HL-60 (cell line): ENCODE measurements at regions not wholly inside any gene's neighbourhood (a gene's known extent, or its start where the extent isn't known, plus 50 kb on each side); places are given as distances from the start of the nearest gene placed in this dataset.

ENCODE experiments used
- DNase-seq, 2 experiments: peaks; one replicate each; pipeline ENCODE4 v3.0.0-alpha.2; 2010 to 2020; ENCODE audit warnings: low read depth in 1 of 2, low spot score in 1 of 2
- H3K27ac ChIP-seq: fragments of 250-450 bp; sonication (Bioruptor Pico); replicated peaks from 2 replicates; pipeline ENCODE4 v1.5.1; 2020; ENCODE audit warnings: mild to moderate bottlenecking, moderate library complexity
- H3K27me3 ChIP-seq: fragments of 250-450 bp; sonication (Bioruptor Pico); 2 replicates; pipeline ENCODE4 v1.5.1; 2021; ENCODE audit warnings: mild to moderate bottlenecking, moderate library complexity; ENCODE audit not compliant: insufficient read depth, poor library complexity, severe bottlenecking
- H3K4me3 ChIP-seq: replicated peaks from 2 replicates; pipeline ENCODE4 v1.5.1; 2011; ENCODE audit warnings: mild to moderate bottlenecking, control low read depth, low read length; ENCODE audit not compliant: insufficient read depth
- GABPA ChIP-seq: IDR thresholded peaks from 2 replicates; pipeline ENCODE4 v1.6.1; 2012; ENCODE audit warnings: low read depth
- POLR2AphosphoS5 ChIP-seq: IDR thresholded peaks from 2 replicates; pipeline ENCODE4 v1.6.1; 2012; ENCODE audit warnings: low read depth
- REST ChIP-seq: IDR thresholded peaks from 2 replicates; pipeline ENCODE4 v1.6.1; 2012; ENCODE audit warnings: low read depth; ENCODE audit not compliant: insufficient replicate concordance
- SPI1 ChIP-seq: IDR thresholded peaks from 2 replicates; pipeline ENCODE4 v1.6.1; 2012; ENCODE audit warnings: low read depth, mild to moderate bottlenecking, borderline replicate concordance
- TF ChIP-seq, protein P1 (sequence below): IDR thresholded peaks from one replicate; pipeline ENCODE4 v1.5.1; 2011; ENCODE audit warnings: low read length, control low read depth, inconsistent platforms; ENCODE audit not compliant: insufficient read depth

DNA sequence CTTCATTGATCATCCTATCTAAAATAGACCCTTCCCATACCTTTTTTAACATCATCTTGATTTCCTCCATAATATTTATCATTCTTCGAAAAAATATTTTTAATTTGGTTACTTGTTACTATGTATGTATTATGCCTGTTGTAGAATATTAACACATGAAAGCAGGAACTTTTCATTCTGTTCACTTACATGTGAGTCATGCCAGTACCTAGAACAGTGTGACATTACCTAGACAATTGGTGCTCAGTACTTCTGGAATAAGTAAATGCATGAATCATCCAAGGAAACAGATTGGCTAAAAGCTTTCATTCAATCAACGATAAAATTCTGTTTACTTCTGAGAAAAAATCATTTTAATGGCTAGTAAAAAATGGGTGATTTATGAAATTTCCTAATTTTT is 76.4 kb downstream of the CXXC4 start:
- no peak for TF ChIP-seq REST
- TF ChIP-seq SPI1: no peak
- TF ChIP-seq, protein P1, sequence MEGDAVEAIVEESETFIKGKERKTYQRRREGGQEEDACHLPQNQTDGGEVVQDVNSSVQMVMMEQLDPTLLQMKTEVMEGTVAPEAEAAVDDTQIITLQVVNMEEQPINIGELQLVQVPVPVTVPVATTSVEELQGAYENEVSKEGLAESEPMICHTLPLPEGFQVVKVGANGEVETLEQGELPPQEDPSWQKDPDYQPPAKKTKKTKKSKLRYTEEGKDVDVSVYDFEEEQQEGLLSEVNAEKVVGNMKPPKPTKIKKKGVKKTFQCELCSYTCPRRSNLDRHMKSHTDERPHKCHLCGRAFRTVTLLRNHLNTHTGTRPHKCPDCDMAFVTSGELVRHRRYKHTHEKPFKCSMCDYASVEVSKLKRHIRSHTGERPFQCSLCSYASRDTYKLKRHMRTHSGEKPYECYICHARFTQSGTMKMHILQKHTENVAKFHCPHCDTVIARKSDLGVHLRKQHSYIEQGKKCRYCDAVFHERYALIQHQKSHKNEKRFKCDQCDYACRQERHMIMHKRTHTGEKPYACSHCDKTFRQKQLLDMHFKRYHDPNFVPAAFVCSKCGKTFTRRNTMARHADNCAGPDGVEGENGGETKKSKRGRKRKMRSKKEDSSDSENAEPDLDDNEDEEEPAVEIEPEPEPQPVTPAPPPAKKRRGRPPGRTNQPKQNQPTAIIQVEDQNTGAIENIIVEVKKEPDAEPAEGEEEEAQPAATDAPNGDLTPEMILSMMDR: no peak
- TF ChIP-seq GABPA: no peak
- no peak for TF ChIP-seq POLR2AphosphoS5
- H3K27ac ChIP-seq: no peak overlapping the region
- DNase-seq: no peak
- no peaks in the 10 kb centered on the region for H3K27me3 ChIP-seq
- H3K4me3 ChIP-seq: no peak overlapping the region

DNA sequence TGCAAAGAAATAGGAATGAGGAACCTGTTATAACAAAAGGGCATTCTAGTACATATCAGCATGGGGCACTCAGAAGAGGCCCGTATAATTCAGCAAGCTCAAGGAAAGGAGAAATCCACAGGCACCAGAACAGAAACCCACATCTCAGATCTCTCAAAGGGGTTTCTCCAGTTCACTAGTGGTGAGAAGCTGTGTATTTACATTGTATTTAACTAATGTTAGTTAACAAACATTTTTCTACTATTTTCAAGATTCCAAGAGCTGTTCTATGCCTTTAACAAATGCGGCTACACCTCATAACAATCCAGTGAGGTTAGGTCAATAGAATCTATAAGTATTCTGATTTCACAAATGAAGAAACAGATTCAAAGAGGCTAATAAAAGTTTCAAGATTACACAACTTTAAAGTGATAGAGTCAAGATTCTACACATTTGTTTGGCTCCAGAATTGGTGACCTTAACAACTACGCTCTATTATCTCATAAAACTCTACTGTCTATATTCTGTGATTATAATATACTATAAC is 77.3 kb downstream of the CXXC4 start:
- no peak for DNase-seq
- TF ChIP-seq REST: no peak
- no peaks in the 10 kb centered on the region for H3K27me3 ChIP-seq
- H3K4me3 ChIP-seq: no peak overlapping the region
- H3K27ac ChIP-seq: no peak overlapping the region

DNA sequence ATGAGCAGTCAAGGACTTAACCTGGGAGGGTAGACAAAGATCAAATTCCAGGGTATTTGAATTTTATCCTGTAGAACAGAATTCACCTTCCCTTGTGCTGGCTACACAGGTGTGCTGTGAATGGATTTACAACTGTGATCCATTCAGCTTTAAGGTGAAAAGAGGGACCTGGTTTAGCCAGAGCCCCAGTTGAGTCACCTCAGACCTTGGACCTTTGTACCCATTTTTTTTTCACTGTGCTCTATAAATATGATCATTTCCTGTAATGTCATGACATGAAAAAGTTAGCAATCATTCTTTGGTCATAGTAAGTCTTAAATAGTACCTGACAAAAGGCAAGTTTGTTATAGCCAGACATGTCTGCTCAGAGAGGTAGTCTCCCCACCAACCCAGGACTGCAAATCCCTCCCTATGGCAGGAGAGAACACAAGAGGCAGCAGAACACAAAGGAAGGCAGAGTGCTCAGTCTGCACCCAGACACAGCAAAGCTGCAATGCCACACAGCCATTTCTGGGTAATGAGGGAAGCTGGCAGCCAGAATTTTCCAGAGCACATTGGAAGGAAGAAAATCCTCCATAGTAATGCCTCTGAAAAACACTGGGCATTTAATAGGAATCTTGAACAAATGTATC is 77.9 kb downstream of the CXXC4 start:
- no peak overlapping the region for H3K4me3 ChIP-seq
- DNase-seq: no peak
- H3K27ac ChIP-seq: no peak overlapping the region
- no peaks in the 10 kb centered on the region for H3K27me3 ChIP-seq
- no peak for TF ChIP-seq GABPA
- no peak for TF ChIP-seq SPI1
- TF ChIP-seq REST: no peak
- TF ChIP-seq, protein P1: no peak
- TF ChIP-seq POLR2AphosphoS5: no peak
